ENCODE measurements at regions not wholly inside any gene's neighbourhood (a gene's known extent, or its start where the extent isn't known, plus 50 kb on each side); places are given as distances from the start of the nearest gene placed in this dataset.

DNA sequence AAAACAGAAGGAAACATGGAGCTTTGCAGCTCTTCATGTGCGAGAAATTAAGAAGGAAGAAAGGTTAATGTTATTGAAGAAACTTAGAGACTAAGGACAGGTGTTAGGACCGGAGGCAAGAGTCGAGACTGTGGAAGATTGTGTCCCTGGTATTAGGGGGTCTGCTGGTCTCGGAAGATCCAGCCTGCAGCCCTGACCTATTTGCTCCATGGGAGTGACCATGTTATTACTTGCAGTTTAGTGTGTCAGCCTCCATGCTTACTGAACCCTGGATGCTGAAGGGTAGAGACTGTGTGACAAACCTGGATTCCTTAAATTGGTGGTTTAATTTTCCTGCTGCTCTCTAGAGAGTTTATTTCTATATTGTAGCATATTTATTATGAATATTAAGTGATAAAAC lies 580.6 kb downstream of the NOVA1 start:
- TF ChIP-seq, protein P1, sequence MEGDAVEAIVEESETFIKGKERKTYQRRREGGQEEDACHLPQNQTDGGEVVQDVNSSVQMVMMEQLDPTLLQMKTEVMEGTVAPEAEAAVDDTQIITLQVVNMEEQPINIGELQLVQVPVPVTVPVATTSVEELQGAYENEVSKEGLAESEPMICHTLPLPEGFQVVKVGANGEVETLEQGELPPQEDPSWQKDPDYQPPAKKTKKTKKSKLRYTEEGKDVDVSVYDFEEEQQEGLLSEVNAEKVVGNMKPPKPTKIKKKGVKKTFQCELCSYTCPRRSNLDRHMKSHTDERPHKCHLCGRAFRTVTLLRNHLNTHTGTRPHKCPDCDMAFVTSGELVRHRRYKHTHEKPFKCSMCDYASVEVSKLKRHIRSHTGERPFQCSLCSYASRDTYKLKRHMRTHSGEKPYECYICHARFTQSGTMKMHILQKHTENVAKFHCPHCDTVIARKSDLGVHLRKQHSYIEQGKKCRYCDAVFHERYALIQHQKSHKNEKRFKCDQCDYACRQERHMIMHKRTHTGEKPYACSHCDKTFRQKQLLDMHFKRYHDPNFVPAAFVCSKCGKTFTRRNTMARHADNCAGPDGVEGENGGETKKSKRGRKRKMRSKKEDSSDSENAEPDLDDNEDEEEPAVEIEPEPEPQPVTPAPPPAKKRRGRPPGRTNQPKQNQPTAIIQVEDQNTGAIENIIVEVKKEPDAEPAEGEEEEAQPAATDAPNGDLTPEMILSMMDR (IDR thresholded peaks at IDR 0.05) = no peak
- TF ChIP-seq POLR2A (IDR thresholded peaks at IDR 0.05) (no peak), EP300 (IDR thresholded peaks at IDR 0.05) (no peak), POLR2AphosphoS5 (IDR thresholded peaks at IDR 0.05) (no peak)

Measured in gastroesophageal sphincter (tissue), 3 donors.